ENCODE measurements at regions not wholly inside any gene's neighbourhood (a gene's known extent, or its start where the extent isn't known, plus 50 kb on each side); places are given as distances from the start of the nearest gene placed in this dataset.

DNA sequence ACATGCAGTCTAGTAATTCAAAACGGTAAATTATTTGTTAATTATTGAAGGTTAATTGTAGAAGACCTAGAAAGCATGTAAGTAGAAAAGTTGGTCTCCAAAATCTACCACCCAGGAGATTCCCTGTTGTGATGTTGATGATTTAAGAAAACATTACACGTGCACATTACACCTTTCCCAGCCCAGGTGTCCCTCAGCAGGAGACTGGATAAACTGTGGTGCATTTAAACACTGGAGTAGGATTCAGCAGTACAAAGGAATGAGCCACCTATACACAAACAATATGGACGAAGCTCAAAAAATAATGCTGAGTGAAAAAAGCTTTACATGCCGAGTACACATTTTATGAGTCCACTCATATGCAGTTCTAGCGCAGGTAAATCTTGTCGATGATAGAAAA is 109.0 kb upstream of the STARD3NL start:
- TF ChIP-seq, protein P1, sequence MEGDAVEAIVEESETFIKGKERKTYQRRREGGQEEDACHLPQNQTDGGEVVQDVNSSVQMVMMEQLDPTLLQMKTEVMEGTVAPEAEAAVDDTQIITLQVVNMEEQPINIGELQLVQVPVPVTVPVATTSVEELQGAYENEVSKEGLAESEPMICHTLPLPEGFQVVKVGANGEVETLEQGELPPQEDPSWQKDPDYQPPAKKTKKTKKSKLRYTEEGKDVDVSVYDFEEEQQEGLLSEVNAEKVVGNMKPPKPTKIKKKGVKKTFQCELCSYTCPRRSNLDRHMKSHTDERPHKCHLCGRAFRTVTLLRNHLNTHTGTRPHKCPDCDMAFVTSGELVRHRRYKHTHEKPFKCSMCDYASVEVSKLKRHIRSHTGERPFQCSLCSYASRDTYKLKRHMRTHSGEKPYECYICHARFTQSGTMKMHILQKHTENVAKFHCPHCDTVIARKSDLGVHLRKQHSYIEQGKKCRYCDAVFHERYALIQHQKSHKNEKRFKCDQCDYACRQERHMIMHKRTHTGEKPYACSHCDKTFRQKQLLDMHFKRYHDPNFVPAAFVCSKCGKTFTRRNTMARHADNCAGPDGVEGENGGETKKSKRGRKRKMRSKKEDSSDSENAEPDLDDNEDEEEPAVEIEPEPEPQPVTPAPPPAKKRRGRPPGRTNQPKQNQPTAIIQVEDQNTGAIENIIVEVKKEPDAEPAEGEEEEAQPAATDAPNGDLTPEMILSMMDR (IDR thresholded peaks at IDR 0.05): no peak
- TF ChIP-seq POLR2A (IDR thresholded peaks at IDR 0.05): no peak

Measured in tibial nerve (tissue), 3 donors.